ENCODE measurements at regions not wholly inside any gene's neighbourhood (a gene's known extent, or its start where the extent isn't known, plus 50 kb on each side); places are given as distances from the start of the nearest gene placed in this dataset.

- TF ChIP-seq TAF1 (IDR thresholded peaks at IDR 0.05; ENCODE audit: borderline replicate concordance, insufficient read depth, low read length) (no peak), POLR2AphosphoS5 (IDR thresholded peaks at IDR 0.05; ENCODE audit: low read depth, low read length) (no peak), REST (IDR thresholded peaks at IDR 0.05; ENCODE audit: insufficient read depth in 1 of 2, low read depth in 2 of 2, low read length in 2 of 2) (no peak)
Observed at GRCh38 chr14:71363946-71364925, 457.0 kb downstream of the PCNX1 start.
